ENCODE measurements at regions not wholly inside any gene's neighbourhood (a gene's known extent, or its start where the extent isn't known, plus 50 kb on each side); places are given as distances from the start of the nearest gene placed in this dataset.

DNA sequence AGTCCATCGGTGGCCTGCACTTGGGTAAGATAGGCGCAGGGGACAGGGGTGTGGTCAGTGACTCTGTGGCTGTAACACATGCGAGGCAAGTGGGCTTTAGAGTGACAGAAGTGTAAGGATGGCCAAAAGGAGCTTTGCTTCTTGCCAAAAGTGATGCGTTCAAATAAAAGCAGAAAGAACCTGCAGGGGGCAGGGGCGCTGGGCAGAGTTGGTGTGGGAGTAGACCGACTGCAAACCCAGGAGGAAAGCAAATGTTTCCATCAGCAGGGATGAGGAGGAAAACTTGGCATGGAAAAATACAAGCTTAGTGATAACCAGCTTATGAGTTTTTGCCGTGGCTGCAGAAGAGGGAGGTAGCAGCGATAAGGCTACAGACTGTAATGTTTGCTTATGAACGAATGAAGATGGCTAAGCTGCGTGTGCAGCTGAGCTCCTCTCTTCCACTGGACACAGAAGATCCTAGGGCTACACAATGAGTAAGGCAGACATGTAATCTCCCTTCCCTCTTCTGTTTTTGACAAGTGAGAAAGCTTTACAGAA is 149.4 kb downstream of the WNT5A start:
- no peak overlapping the region for H3K4me3 ChIP-seq (ENCODE audit: low read depth, low read length)
- TF ChIP-seq, protein P1, sequence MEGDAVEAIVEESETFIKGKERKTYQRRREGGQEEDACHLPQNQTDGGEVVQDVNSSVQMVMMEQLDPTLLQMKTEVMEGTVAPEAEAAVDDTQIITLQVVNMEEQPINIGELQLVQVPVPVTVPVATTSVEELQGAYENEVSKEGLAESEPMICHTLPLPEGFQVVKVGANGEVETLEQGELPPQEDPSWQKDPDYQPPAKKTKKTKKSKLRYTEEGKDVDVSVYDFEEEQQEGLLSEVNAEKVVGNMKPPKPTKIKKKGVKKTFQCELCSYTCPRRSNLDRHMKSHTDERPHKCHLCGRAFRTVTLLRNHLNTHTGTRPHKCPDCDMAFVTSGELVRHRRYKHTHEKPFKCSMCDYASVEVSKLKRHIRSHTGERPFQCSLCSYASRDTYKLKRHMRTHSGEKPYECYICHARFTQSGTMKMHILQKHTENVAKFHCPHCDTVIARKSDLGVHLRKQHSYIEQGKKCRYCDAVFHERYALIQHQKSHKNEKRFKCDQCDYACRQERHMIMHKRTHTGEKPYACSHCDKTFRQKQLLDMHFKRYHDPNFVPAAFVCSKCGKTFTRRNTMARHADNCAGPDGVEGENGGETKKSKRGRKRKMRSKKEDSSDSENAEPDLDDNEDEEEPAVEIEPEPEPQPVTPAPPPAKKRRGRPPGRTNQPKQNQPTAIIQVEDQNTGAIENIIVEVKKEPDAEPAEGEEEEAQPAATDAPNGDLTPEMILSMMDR (IDR thresholded peaks at IDR 0.05; ENCODE audit: low read depth, low read length) = no peak
- no peak for DNase-seq (ENCODE audit: low read depth, low spot score)
- in situ Hi-C loops (cut with HindIII; ENCODE audit: low sequenced_read_pairs) = no loop called here

GRCh38 chr3:55333923-55334322 is 153.2 kb downstream of the WNT5A start:
- H3K4me3 ChIP-seq (ENCODE audit: low read depth, low read length) = no peak overlapping the region
- in situ Hi-C loops (cut with HindIII; ENCODE audit: low sequenced_read_pairs) = no loop called here
- peak; percentile 75 for DNase-seq (ENCODE audit: low read depth, low spot score)
- TF ChIP-seq, protein P1 (IDR thresholded peaks at IDR 0.05; ENCODE audit: low read depth, low read length) = no peak

DNA sequence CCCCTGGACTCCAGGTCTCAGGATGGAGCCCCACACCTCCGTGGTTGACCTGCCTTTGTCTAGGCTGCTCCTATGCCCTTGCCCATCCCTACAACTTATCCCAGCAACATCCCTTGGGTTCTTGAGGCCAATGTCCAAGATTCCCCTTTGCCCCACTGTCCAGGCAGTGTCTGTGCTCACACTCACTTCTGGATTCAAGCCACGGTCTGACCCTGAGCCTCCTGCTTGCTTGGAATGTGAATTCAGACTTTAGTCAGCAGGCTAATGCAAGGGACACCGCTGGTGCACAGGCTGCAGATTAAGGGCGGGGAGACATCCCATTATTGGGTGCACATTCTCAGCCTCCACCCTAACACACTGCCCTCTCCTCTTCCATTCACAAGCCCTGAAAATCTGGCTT is 154.1 kb downstream of the WNT5A start:
- H3K4me3 ChIP-seq (ENCODE audit: low read depth, low read length) = no peak overlapping the region
- peak; percentile 28 for DNase-seq (ENCODE audit: low read depth, low spot score)
- in situ Hi-C loops (cut with HindIII; ENCODE audit: low sequenced_read_pairs) = no loop called here
- TF ChIP-seq, protein P1 (IDR thresholded peaks at IDR 0.05; ENCODE audit: low read depth, low read length) = no peak

GRCh38 chr3:55332176-55332575 is 154.9 kb downstream of the WNT5A start:
- TF ChIP-seq, protein P1 (IDR thresholded peaks at IDR 0.05; ENCODE audit: low read depth, low read length) = no peak
- no peak for DNase-seq (ENCODE audit: low read depth, low spot score)
- no peak overlapping the region for H3K4me3 ChIP-seq (ENCODE audit: low read depth, low read length)
- in situ Hi-C loops (cut with HindIII; ENCODE audit: low sequenced_read_pairs) = no loop called here

- H3K4me3 ChIP-seq (ENCODE audit: low read depth, low read length) = no peak overlapping the region
- no peak for DNase-seq (ENCODE audit: low read depth, low spot score)
- TF ChIP-seq, protein P1 (IDR thresholded peaks at IDR 0.05; ENCODE audit: low read depth, low read length) = no peak
- in situ Hi-C loops (cut with HindIII; ENCODE audit: low sequenced_read_pairs) = no loop called here
Observed at GRCh38 chr3:55331524-55331923, 155.6 kb downstream of the WNT5A start.

DNA sequence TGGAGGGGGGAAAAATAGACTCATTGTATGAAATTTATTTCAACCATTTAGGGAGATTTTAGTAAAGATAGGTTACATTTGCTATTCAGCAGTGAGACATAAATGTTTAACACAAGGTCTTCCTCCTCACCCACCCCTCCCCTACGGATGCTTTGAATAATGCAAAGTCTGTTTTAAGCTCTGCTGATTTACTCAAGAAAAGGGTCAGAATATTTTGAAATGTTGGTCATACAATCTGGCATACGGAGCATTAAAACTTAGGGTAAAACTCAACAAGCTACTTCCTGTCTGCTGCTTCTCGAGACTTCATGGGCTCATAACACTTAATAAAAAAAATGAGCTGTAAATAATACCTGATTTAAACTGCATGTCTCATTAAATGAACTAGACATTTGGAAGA is 156.3 kb downstream of the WNT5A start:
- no peak for DNase-seq (ENCODE audit: low read depth, low spot score)
- in situ Hi-C loops (cut with HindIII; ENCODE audit: low sequenced_read_pairs) = no loop called here
- no peak overlapping the region for H3K4me3 ChIP-seq (ENCODE audit: low read depth, low read length)
- TF ChIP-seq, protein P1 (IDR thresholded peaks at IDR 0.05; ENCODE audit: low read depth, low read length) = no peak

DNA sequence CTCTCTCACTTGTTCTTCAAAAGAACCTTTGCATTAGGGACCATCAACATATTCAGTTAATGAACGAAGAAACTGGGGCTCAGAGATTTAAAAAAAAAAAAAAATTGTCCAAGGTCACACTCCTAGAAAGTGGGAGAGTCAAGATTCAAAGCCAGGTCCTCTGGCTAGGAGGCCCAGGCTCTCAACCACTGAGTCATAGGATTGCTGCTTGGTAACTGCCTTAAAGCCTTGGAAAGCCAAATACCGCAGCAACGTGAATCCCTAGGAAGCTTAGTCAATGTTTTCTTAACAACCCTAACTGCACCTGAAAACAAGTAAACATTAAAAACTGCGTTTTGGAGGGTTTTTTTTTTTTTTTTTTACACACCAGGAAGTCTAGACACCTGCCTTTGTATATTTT is 156.8 kb downstream of the WNT5A start:
- in situ Hi-C loops (cut with HindIII; ENCODE audit: low sequenced_read_pairs) = no loop called here
- DNase-seq (ENCODE audit: low read depth, low spot score) = peak; percentile 98
- TF ChIP-seq, protein P1 (IDR thresholded peaks at IDR 0.05; ENCODE audit: low read depth, low read length) = no peak
- H3K4me3 ChIP-seq (ENCODE audit: low read depth, low read length) = no peak overlapping the region
